HG03354 (cell line): ENCODE measurements at regions not wholly inside any gene's neighbourhood (a gene's known extent, or its start where the extent isn't known, plus 50 kb on each side); places are given as distances from the start of the nearest gene placed in this dataset.

ENCODE experiments used
- ATAC-seq: cut with Tn5 transposase; IDR thresholded peaks from one replicate; pipeline ENCODE4 v1.9.1; 2021; ENCODE audit warnings: mild to moderate bottlenecking; ENCODE audit not compliant: unreplicated experiment, poor library complexity, severe bottlenecking

DNA sequence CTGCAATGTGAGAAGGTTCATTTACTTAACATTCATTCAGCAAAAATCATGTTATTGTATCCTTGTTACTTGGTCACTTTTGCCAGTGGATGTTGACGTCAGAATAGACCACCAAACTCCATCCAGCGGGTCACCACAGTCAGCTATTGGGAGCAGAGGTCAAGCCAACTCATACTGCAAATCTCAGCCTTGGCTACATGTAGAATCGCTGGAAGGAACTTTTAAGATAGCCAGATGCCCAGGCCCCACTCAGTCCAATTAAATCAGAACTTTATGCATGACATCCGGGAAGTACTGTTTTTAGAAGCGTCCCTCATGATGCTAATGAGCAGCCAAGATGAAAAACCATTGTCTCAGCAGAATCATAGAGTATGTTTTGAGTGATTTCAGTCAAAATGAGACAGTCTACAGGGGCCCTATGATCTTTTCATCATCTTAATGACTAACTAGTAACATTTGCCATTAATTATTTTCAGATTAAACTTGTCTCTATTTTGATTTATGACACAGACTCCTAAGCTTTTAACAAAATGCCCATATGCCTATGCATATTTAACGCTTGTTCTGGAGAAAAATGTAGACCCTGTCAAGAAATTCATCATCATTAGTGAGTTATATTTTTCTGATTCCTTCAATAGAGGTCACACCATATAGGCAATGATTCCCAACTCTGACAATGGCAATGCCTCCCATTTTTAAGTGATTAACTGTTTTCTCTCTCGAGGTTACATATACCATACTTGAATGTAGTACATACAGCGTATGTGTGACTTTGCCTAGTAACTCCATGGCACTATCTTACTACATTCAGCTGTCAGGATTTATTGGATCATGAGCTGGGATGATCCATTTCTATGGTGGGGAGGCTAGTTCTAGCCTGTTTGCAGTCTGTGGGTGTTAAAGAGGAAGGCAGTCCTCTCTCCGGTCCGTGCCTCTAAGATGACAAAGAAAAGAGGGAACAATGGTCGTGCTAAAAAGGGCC, 63.7 kb upstream of the CCBE1 start:
- no peak for ATAC-seq

DNA sequence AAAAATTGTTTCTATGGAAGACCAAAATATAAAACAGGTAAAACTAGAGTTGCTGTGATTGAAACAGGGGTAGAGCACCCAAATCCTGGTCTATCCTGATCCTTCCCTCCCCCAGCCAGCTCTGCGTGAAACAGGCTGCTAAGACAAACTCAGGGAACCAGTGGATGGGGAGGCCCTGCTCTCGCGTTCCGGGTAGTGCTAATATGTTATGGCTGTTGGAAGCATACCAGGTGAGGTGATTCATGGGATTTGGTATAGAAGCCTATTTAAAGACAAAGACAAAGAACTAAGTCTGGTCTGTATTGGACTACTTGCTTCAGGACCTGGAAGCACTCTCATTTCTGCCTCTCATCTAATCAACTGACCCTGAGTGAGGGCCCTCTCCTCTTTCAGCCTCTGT, 63.0 kb upstream of the CCBE1 start:
- ATAC-seq = no peak

GRCh38 chr18:59758837-59759236, 61.6 kb upstream of the CCBE1 start:
- no peak for ATAC-seq

DNA sequence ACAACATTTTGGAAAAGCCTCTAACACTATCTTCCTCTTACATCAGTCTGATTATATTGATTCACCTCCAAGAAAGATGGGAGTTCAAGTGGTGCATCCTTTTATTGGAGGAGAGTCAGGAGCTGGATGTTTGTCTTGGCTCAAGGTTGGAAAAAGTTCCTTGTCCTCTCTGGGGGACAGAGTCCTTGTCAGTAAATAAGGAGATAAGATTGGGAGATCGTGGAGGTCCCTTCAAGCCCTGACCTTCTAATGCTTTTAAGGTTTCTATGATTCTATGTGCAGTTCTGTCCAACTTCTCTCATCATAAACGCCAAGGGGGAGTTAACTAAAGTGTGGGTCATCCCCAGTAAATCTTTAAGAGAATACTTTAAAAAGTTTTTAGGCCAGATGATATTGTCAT, 60.9 kb upstream of the CCBE1 start:
- ATAC-seq = no peak

- no peak for ATAC-seq
Observed at GRCh38 chr18:59752666-59753065, 55.4 kb upstream of the CCBE1 start.

DNA sequence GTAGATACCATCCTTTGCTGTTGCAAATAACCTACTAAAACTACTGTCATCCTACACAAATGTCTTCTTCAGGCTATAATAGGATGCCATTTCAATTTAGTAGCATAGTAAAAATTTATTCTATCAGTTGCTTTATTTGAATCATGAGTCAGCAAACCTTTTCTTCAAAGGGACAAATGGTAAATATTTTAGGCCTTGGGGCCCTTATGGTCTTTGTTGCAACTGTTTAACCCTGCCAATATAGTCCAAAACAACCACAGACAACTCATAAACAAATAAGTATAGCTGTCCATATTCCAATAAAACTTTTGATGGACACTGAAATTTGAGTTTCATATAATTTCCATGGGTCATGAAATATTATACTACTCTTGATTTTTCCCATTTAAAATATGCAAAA, 54.0 kb upstream of the CCBE1 start:
- no peak for ATAC-seq

- no peak for ATAC-seq
Observed at GRCh38 chr18:59748628-59749360, 51.6 kb upstream of the CCBE1 start.
